ENCODE measurements at regions not wholly inside any gene's neighbourhood (a gene's known extent, or its start where the extent isn't known, plus 50 kb on each side); places are given as distances from the start of the nearest gene placed in this dataset.

DNA sequence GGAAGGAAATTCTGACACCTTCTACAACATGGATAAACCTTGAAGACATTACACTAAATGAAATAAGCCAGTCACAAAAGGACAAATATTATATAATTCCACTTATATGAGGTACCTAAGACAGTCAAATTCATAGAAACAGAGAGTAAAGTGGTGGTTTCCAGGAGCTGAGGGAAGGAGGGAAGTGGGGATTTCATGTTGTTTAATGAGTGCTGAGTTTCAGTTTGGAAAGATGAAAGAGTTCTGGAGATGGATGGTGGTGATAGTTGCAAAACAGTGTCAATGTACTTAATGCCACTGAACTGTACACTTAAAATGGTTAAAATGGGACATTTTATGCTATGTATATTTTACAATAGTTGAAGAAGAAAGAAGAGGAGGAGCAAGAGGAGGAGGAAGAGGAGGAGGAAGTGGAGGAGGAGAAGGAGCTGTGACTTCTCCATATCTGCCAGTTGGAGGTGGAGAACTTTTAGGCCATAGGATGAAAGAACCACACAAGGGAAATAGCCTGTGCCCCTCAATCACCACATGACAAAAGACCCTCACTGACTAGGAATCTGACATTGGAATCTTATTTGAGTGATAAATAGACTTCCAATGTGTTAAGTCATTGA is 55.3 kb upstream of the LGALSL start:
- no peak for TF ChIP-seq CTCF (IDR thresholded peaks at IDR 0.05; ENCODE audit: insufficient read depth in 1 of 2, low read depth in 1 of 2, low read length in 1 of 2, severe bottlenecking in 1 of 2, unreplicated experiment in 1 of 2)
- ChIA-PET CTCF (no interaction called here), POLR2A (interaction anchor here (0.7 kb wide), 1 partner anchor 49 kb away, joined by 5 read pairs; no protein-coding TSS in a partner anchor)
- H3K27ac Mint-ChIP-seq (ENCODE audit: unreplicated experiment), result no peak overlapping the region
- H3K36me3 Mint-ChIP-seq (ENCODE audit: insufficient read depth, unreplicated experiment), result no peaks in the 10 kb centered on the region
- no peak overlapping the region for H3K4me3 Mint-ChIP-seq (ENCODE audit: unreplicated experiment)
- no TSS peak for BruUV-seq (replicated peaks)
- Histone ChIP-seq H3K4me3 (ENCODE audit: low read depth, low read length) (no peak overlapping the region), H3K4me1 (peaks cover 59% of the 10 kb centered on the region), H3K36me3 (ENCODE audit: control insufficient read depth, insufficient read depth, low read length) (no peaks in the 10 kb centered on the region), H3K27me3 (replicated peaks; ENCODE audit: control insufficient read depth, insufficient read depth, low read length) (no peaks in the 10 kb centered on the region), H3K9me3 (no peaks in the 10 kb centered on the region)
- no peaks in the 10 kb centered on the region for H3K27me3 Mint-ChIP-seq (ENCODE audit: insufficient read depth, unreplicated experiment)
- no peaks in the 10 kb centered on the region for H3K9me3 Mint-ChIP-seq (ENCODE audit: unreplicated experiment)
- peaks cover 45% of the 10 kb centered on the region for H3K4me1 Mint-ChIP-seq (ENCODE audit: low read depth, unreplicated experiment)
- no peak for DNase-seq
- intact Hi-C loops (cut with micrococcal nuclease; ENCODE audit: unreplicated experiment), result no loop called here

DNA sequence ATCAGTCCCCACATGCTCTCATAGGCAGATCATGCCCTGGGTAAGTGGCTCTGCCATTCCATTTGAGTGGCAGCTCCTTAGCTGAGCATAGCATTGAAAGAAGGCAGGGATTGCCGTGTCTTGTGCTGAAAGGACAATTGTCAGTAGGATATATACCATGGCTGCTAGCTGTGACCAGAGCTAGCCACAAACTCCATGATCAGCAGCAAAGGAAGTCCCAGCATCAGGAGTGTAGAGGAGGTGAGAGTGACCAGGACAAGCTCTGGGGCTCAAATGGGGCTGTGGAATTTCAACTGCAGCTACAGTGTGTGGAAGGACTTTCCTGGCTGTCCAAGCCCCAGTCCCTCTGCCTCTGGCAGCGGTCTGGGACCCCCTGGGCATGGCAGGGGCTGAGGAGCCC is 54.4 kb upstream of the LGALSL start:
- Mint-ChIP-seq H3K27ac (ENCODE audit: unreplicated experiment) (no peak overlapping the region), H3K9me3 (ENCODE audit: unreplicated experiment) (no peaks in the 10 kb centered on the region), H3K27me3 (ENCODE audit: insufficient read depth, unreplicated experiment) (no peaks in the 10 kb centered on the region), H3K4me3 (ENCODE audit: unreplicated experiment) (no peak overlapping the region), H3K4me1 (ENCODE audit: low read depth, unreplicated experiment) (peaks cover 42% of the 10 kb centered on the region), H3K36me3 (ENCODE audit: insufficient read depth, unreplicated experiment) (no peaks in the 10 kb centered on the region)
- BruUV-seq (replicated peaks), result no TSS peak
- Histone ChIP-seq H3K27me3 (replicated peaks; ENCODE audit: control insufficient read depth, insufficient read depth, low read length) (no peaks in the 10 kb centered on the region), H3K4me3 (ENCODE audit: low read depth, low read length) (no peak overlapping the region), H3K9me3 (no peaks in the 10 kb centered on the region), H3K36me3 (ENCODE audit: control insufficient read depth, insufficient read depth, low read length) (no peaks in the 10 kb centered on the region), H3K4me1 (peaks cover 50% of the 10 kb centered on the region)
- intact Hi-C loops (cut with micrococcal nuclease; ENCODE audit: unreplicated experiment), result no loop called here
- no peak for TF ChIP-seq CTCF (IDR thresholded peaks at IDR 0.05; ENCODE audit: insufficient read depth in 1 of 2, low read depth in 1 of 2, low read length in 1 of 2, severe bottlenecking in 1 of 2, unreplicated experiment in 1 of 2)
- no peak for DNase-seq
- ChIA-PET CTCF (no interaction called here), POLR2A (no interaction called here)

- Histone ChIP-seq H3K36me3 (ENCODE audit: control insufficient read depth, insufficient read depth, low read length) (no peaks in the 10 kb centered on the region), H3K4me1 (peaks cover 49% of the 10 kb centered on the region), H3K27me3 (replicated peaks; ENCODE audit: control insufficient read depth, insufficient read depth, low read length) (no peaks in the 10 kb centered on the region), H3K9me3 (no peaks in the 10 kb centered on the region), H3K4me3 (ENCODE audit: low read depth, low read length) (no peak overlapping the region)
- Mint-ChIP-seq H3K4me3 (ENCODE audit: unreplicated experiment) (no peak overlapping the region), H3K9me3 (ENCODE audit: unreplicated experiment) (no peaks in the 10 kb centered on the region), H3K27me3 (ENCODE audit: insufficient read depth, unreplicated experiment) (no peaks in the 10 kb centered on the region), H3K36me3 (ENCODE audit: insufficient read depth, unreplicated experiment) (no peaks in the 10 kb centered on the region), H3K27ac (ENCODE audit: unreplicated experiment) (peak overlapping the region; percentile 54), H3K4me1 (ENCODE audit: low read depth, unreplicated experiment) (peaks cover 42% of the 10 kb centered on the region)
- no peak for TF ChIP-seq CTCF (IDR thresholded peaks at IDR 0.05; ENCODE audit: insufficient read depth in 1 of 2, low read depth in 1 of 2, low read length in 1 of 2, severe bottlenecking in 1 of 2, unreplicated experiment in 1 of 2)
- BruUV-seq (replicated peaks), result no TSS peak
- POLR2A ChIA-PET, result no interaction called here
- CTCF ChIA-PET, result interaction anchor here (0.9 kb wide), 1 partner anchor 88 kb away, joined by 4 read pairs; no protein-coding TSS in a partner anchor
- intact Hi-C loops (cut with micrococcal nuclease; ENCODE audit: unreplicated experiment), result loop anchor here (5.0 kb wide), 1 partner anchor 38 kb away; no protein-coding TSS in a partner anchor
- no peak for DNase-seq
Observed at GRCh38 chr2:64400105-64400728, 53.7 kb upstream of the LGALSL start.

Data from Caco-2 (cell line).